ENCODE measurements at regions not wholly inside any gene's neighbourhood (a gene's known extent, or its start where the extent isn't known, plus 50 kb on each side); places are given as distances from the start of the nearest gene placed in this dataset.

DNA sequence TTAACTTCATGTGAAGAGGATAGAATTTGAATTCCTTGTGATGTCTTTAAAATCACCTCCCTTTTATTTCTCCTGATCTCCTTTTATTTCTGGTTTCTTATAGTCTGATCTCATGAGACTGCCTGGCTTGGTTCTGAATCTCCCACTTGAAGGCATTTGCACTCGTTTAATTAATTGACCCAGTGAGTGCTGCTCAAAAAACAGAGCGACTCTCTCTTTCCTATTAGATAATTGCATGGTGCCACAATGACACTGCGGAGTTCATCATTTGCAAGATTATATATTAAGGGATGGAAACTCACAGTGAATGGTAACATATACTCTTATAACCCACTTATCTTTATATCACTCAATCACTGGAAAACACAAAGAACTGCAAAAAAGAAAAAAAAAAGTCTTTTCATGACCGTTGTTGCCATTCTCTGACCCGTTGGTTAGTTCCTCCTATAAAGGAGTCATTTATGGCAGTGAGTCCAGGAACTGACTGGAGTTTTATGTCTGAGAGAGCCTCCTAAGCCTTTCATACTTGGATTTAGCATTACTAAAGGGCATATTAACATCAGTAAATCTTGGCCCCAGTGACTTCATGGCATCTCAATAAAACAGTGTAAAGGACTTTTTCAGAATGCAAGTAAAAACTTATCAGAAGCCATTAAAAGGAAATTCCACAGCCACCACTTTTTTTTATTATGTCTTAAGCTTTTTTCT, 103.3 kb upstream of the EPHA4 start:
- TF ChIP-seq, protein P1, sequence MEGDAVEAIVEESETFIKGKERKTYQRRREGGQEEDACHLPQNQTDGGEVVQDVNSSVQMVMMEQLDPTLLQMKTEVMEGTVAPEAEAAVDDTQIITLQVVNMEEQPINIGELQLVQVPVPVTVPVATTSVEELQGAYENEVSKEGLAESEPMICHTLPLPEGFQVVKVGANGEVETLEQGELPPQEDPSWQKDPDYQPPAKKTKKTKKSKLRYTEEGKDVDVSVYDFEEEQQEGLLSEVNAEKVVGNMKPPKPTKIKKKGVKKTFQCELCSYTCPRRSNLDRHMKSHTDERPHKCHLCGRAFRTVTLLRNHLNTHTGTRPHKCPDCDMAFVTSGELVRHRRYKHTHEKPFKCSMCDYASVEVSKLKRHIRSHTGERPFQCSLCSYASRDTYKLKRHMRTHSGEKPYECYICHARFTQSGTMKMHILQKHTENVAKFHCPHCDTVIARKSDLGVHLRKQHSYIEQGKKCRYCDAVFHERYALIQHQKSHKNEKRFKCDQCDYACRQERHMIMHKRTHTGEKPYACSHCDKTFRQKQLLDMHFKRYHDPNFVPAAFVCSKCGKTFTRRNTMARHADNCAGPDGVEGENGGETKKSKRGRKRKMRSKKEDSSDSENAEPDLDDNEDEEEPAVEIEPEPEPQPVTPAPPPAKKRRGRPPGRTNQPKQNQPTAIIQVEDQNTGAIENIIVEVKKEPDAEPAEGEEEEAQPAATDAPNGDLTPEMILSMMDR (IDR thresholded peaks at IDR 0.05; ENCODE audit: low read depth, low read length, missing control alignments), result no peak
- H3K4me3 ChIP-seq (replicated peaks; ENCODE audit: low read depth, low read length), result no peak overlapping the region
- DNase-seq (ENCODE audit: extremely low read depth, low read depth), result no peak

DNA sequence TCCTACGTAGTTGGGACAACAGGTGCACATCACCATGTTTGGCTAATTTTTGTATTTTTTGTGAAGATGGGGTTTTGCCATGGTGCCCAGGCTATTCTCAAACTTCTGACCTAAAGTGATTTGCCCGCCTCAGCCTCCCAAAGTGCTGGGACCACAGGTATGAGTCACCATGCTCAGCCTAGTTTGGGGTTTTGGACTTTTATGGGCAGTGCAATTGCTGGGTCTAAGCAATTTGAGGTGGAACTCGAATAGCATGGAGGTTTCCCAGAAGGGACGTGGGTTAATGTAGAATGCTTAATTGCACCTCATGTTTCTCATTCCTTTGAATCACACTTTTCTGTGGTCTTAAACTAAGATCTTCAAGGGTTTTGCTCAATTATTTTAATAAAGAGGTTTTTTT, 102.3 kb upstream of the EPHA4 start:
- TF ChIP-seq, protein P1 (IDR thresholded peaks at IDR 0.05; ENCODE audit: low read depth, low read length, missing control alignments), result no peak
- H3K4me3 ChIP-seq (replicated peaks; ENCODE audit: low read depth, low read length), result no peak overlapping the region
- no peak for DNase-seq (ENCODE audit: extremely low read depth, low read depth)

DNA sequence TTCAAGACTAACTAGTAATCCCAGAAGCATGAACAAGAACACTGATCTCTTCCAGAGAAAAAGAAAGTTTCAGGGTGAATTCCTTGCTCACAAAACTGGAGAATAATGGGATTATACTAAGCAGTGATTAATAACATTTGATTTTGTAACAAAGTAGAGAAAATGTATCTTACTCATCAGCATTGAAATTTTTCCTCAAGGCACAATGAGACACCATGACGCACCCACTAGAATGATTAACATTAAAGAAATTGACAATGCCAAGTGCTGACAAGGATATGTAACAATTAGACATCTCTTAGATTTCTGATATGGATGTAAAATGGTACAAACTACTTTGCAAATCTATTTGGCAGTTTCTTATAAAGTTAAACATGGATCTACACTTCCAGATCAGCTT, 101.1 kb upstream of the EPHA4 start:
- H3K4me3 ChIP-seq (replicated peaks; ENCODE audit: low read depth, low read length), result no peak overlapping the region
- TF ChIP-seq, protein P1 (IDR thresholded peaks at IDR 0.05; ENCODE audit: low read depth, low read length, missing control alignments), result no peak
- no peak for DNase-seq (ENCODE audit: extremely low read depth, low read depth)

DNA sequence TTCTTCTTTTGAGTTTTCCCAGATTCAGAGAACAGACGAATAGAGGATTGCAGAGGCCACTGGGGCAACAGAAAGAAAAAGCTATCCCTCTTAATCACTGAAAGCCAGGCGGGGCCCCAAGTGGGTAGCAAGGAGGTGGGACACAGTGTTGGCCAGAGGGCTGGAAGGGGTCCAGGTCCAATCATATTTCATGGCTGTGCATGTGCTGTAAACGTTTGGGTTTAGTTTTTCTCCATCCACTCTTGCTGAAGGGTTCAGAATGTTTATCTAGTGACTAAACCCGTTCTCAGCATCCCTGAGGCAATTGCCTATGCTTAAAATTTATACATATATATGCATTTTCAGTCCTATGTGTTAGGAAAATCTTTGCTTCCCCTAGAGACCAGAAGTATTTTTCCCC, 99.4 kb upstream of the EPHA4 start:
- DNase-seq (ENCODE audit: extremely low read depth, low read depth), result no peak
- TF ChIP-seq, protein P1 (IDR thresholded peaks at IDR 0.05; ENCODE audit: low read depth, low read length, missing control alignments), result no peak

DNA sequence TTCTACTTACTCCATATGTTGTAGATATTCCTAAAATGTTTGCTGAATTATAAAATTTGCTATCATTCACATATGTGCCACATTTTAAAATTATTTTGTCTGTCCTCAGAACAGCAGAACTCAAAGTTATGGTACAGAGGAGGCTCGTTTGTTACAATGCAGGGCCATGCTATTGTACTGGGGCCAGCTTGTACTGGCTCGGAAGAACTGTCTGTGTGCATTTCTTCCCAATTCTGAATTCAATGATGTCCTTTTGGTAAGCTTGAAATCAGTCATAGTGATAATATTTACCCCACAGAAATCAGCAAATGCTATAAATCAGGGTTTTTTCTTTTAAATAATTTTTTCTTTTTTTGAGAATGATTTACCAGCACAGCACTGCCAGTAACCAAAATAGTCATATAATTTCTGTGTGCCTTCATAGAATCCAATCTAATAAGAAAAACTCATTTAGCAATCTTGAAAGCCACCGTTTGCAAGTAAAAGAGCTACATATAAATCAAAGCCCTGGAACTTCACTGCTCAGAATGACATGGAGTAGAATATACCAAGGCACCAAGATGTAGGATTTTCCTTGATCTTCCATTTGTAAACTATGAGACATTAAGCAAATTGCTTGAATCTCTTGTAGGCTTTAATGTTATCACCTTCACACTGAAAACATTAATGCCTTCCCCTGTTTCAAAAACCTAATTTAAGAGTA, 90.7 kb upstream of the EPHA4 start:
- H3K4me3 ChIP-seq (replicated peaks; ENCODE audit: low read depth, low read length), result no peak overlapping the region
- TF ChIP-seq, protein P1 (IDR thresholded peaks at IDR 0.05; ENCODE audit: low read depth, low read length, missing control alignments), result no peak
- DNase-seq (ENCODE audit: extremely low read depth, low read depth), result no peak

More for the DNA sequence above, 99.4 kb upstream of the EPHA4 start:
- H3K4me3 ChIP-seq (replicated peaks; ENCODE audit: low read depth, low read length), result no peak overlapping the region

DNA sequence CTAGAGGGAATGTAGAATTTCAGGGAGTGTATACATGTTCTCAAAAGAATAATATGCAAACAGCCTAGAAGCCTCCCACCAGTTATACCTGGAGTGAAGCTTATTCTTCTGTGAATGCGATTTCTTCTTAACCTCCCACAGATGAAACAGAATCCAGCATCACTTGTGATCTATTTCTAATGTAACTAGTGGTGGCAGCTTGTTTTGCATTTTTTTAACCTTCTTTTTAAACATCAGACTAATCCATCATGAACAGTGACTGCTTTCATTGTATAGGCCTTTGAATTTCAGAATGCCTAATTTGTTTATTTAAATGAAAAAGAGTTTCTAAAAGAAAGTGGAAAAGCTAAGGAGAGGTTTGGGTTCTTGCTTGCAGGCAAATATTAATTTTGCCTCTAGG, 85.7 kb upstream of the EPHA4 start:
- no peak overlapping the region for H3K4me3 ChIP-seq (replicated peaks; ENCODE audit: low read depth, low read length)
- DNase-seq (ENCODE audit: extremely low read depth, low read depth), result no peak
- TF ChIP-seq, protein P1 (IDR thresholded peaks at IDR 0.05; ENCODE audit: low read depth, low read length, missing control alignments), result no peak

All from HFF-Myc (cell line).